GM18868 (cell line): ENCODE measurements at regions not wholly inside any gene's neighbourhood (a gene's known extent, or its start where the extent isn't known, plus 50 kb on each side); places are given as distances from the start of the nearest gene placed in this dataset.
"Not testable (repeated sequence)": the region's sequence is repeated elsewhere in the genome, so short reads cannot be mapped to it uniquely, and the experiment has no call there.

ENCODE experiments used
- ATAC-seq: cut with Tn5 transposase; IDR thresholded peaks from one replicate; pipeline ENCODE4 v1.9.1; 2021; ENCODE audit warnings: mild to moderate bottlenecking, moderate library complexity; ENCODE audit not compliant: unreplicated experiment

DNA sequence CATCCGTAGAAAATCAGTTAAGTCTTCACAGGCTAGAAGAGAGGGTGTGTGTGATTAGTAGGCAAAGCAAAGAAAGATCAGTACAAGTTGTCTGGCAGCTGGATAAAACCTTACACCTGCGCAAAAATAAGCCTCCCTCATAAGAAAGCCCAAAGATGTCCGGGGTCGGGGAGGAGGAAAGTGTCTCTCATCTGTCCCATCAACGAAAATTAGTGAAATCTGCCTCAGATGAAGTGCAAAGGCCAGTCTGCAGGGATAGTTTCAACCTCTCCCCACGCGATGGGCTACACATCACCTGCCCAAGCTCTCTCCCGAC, 333.9 kb downstream of the SRGAP2C start:
- ATAC-seq = no peak

DNA sequence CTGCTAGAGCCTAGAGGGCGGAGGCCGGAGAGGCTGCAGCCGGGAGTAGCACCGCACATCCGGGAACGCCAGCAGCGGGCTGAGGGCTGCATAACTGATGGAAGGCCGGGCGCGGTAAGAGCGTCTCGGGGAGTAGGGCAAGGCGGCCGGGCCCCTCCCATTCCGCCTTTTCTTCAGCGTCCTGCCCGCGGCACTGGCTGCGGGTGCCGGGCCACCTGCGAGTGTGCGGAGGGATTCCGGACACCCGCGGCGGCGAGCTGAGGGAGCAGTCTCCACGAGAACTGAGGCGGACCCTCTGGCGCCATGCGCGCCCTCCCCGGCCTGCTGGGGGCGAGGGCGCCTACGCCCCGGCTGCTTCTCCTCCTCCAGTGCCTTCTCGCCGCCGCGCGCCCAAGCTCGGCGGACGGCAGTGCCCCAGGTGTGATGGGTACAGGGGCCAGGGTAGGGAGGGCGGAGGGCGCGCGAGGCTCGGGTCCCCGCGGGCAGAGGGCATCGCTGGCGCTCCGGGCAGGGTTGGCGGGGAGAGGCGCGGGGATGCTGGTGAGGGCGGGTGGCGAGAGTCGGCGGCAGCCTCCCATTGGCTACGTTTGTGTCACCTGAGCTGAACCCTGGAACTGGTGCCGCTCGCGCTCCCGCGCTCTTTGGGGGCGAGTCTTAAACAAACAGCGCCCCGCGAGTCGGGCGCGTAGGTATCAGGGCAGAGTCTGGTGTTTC, 334.4 kb downstream of the SRGAP2C start:
- ATAC-seq = no peak

DNA sequence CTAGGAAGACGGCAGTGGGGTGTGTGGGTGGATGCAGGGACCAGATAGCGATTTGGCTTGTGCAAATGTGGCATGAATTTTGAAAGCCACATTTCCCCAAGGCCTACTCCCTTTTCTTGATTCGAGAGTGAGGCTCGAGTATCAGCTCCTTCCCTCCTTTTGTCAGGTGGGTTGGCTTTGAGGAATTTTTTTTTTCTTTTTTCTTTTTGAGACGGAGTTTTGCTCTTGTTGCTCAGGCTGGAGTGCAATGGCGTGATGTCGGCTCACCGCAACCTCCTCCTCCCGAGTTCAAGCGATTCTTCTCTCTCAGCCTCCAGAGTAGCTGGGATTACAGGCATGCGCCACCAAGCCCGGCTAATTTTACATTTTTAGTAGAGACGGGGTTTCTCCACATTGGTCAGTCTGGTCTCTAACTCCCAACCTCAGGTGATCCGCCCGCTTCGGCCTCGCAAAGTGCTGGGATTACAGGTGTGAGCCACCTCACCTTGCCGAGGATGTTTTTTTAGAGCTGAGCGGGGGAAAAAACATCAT, 335.0 kb downstream of the SRGAP2C start:
- ATAC-seq = not testable (repeated sequence)

DNA sequence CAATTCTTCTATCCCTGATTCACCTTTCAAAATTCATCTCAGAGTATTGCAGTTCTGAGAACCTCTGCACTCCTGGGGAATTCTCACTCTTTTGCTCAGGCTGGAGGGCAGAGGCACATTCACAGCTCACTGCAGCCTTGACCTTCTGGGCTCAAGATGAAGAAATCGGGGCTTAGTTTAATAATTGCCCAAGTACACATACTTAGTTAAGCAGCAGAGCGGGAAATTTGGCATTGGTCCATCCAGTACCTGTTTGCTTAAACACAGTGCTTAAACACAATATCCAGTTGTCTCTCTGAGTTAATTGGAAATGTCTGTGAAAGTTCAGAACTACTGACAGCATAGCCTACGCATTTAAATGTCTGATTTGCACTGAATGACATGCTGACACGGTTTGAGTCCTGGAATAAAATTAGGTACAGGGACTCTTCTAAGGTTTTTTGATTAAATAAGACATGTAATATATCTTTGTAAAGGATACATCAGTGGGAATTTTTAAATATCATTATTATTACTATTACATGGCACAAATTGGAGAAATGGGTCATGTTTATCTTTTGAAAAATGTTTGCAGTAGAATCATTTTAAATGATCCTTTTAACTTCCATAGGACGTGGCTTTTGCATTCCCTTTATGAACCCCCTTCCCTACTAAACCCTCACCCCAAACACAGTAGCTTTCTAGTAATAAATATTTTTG, 337.4 kb downstream of the SRGAP2C start:
- no peak for ATAC-seq

DNA sequence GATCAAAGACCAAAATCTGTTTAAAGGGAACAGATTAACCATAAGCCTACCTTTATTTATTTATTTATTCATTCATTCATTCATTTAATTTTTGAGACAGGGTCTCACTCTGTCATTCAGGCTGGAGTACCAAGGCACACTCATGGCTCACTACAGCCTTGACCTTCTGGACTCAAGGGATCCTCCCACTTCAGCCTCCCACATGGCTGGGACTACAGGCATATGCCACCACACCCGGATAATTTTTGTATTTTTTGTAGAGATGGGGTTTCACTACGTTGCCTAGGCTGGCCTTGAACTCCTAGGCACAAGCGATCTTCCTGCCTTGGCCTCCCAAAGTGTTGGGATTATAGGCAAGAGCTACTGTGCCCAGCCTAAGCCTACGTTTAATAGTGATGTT, 338.3 kb downstream of the SRGAP2C start:
- ATAC-seq = not testable (repeated sequence)

DNA sequence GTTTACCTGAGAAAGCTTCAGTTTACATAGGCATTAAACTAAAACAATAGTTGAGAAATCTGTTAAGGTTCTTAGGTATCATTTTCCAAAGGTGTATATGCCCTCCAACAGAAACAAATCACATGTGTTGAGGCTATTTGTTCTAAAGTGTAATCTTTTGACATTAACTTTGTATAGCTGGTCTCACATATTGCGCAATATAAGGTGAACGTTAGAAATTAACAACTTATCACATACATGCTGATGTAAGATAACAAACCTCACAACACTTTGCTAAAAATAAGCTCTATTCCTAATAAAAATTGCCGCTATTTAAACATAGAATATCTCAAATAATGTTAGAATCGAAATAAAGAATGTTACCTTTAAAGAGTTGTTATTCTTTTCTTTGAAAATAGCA, 340.6 kb downstream of the SRGAP2C start:
- ATAC-seq = no peak

DNA sequence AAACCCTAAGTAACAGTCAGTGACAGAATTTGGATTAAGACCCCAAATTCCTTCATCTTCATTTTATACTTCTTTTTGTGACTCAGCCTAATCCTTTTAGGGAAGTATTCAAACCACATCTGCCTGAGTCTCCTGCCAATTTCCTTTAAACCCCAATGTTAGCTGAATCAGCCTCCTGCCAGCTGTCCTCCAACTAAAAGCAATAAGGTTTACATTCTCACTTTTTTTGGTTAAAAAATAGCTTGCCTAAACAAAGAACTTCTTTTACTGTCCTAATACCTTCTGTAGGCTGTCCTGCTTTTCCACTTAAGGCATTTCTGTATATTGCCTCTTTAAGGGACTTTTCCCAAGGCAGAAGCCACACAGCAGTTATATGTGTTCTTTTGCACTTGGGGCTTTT, 344.2 kb downstream of the SRGAP2C start:
- not testable (repeated sequence) for ATAC-seq

DNA sequence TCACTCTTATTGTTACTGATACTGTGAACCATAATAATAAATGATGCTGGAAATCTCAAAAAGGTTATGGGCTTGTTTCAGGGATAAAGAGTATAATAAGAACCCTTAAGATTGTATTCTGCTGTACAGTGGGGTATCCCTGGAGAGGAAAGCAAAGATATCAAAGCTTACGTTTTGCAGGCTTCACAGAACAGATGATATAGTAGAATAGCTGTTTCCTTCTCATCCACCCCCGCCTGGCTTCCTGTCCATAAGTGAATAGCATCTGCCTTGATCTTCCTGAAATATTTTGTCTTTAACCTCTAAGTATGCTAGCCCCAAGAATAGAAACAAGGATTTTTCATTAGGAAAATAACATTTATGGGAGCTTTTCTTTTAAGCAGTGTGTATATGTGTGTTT, 345.3 kb downstream of the SRGAP2C start:
- not testable (repeated sequence) for ATAC-seq

DNA sequence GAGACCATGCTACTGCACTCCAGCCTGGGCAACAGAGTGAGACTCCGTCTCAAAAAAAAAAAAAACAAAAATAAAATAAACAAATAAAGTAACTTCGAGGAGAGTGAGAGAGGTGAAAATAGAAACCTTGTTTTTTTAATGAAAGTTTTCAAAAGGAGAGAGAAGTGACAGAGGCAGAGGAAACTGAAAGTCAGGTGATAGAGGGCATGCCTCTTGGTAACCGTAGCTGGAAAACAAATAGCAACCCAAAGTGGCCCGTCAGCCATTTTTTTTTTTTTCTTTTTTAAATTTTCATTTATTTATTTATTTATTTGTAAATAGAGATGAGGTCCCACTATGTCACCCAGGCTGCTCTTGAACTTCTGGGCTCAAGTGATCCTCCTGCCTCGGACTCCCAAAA, 347.0 kb downstream of the SRGAP2C start:
- not testable (repeated sequence) for ATAC-seq

DNA sequence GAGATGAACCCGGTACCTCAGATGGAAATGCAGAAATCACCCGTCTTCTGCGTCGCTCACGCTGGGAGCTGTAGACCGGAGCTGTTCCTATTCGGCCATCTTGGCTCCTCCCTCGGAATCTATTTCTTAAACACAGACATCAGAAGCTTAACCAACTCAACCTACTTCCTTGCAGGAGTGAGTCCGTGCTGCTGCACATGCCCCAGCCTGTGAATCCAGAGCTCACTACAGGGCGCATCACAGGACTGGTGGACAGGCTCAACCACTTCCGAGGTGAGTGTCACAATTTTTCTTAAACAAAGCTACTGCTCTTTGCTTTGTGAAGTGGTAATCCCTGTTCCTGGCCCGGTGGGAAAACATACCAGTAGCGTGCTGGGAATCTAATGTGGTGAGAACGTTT, 353.4 kb downstream of the SRGAP2C start:
- not testable (repeated sequence) for ATAC-seq

DNA sequence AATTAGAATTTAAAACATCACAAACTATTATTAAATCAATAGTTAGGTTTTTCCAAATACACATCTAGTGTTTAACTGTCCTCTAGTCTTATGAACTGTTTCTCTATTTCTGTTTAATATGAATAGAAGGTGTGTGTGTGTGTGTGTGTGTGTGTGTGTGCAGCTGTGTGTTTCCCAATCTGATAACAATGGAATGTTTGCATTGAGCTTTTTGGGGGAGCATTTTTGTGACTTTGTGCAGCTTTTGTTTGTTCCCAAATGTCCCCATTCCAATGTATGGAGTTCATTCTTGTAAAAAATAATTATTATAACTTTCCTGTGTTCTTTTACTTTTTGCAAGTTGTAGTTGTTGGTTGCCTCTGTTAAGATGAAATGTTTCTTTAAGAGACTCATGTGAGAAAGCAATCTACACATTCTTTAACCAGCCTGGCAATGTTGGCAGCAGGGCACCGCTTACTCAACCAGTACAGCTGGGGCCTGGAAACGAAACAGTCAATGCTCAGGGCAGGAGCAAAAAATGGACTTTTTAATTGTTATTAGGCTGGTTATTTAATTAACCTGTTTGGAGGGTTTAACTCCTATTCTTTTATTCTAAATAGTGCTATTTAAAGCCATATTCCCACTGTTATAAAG, 354.3 kb downstream of the SRGAP2C start:
- no peak for ATAC-seq

DNA sequence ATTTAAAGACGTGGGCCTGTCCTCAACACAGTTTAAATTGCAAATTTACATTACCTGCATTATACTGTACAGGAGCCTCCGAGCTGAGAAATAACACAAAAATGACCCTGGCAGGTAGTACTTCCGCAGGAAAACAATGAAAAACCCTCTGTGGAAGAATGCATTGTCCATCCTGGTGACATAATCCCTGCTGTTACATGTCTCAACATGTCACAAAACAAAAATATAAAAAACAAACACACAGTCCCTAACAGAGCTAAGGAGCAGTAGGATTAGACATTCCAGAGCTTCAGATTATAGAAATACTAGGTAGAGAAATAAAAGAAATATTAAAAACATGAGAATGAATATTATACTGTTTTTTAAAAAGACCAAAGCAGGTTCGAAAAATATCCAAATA, 359.2 kb downstream of the SRGAP2C start:
- ATAC-seq = not testable (repeated sequence)

DNA sequence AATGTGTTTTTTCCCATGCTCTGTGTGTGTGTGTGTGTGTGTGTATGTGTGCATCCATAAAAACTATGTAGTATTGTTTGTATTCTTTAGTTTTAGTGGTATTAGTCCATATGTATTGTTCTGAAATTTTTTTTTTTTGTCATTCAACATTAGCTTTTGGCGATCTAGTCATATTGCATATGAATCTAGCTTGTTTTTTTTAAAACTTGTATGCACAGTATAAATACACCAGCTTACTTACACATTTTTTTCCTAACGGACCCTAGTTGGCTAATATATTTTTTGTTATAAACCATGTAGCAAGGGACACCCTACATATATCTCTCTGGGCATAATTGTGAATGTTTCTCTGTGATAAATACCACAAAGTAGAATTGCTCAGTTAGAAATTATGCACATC, 359.7 kb downstream of the SRGAP2C start:
- no peak for ATAC-seq

DNA sequence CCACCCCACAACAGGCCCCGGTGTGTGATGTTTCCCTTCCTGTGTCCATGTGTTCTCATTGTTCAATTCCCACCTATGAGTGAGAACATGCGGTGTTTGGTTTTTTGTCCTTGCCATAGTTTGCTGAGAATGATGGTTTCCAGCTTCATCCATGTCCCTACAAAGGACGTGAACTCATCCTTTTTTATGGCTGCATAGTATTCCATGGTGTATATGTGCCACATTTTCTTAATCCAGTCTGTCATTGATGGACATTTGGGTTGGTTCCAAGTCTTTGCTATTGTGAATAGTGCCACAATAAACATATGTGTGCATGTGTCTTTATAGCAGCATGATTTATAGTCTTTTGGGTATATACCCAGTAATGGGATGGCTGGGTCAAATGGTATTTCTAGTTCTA, 361.1 kb downstream of the SRGAP2C start:
- not testable (repeated sequence) for ATAC-seq

DNA sequence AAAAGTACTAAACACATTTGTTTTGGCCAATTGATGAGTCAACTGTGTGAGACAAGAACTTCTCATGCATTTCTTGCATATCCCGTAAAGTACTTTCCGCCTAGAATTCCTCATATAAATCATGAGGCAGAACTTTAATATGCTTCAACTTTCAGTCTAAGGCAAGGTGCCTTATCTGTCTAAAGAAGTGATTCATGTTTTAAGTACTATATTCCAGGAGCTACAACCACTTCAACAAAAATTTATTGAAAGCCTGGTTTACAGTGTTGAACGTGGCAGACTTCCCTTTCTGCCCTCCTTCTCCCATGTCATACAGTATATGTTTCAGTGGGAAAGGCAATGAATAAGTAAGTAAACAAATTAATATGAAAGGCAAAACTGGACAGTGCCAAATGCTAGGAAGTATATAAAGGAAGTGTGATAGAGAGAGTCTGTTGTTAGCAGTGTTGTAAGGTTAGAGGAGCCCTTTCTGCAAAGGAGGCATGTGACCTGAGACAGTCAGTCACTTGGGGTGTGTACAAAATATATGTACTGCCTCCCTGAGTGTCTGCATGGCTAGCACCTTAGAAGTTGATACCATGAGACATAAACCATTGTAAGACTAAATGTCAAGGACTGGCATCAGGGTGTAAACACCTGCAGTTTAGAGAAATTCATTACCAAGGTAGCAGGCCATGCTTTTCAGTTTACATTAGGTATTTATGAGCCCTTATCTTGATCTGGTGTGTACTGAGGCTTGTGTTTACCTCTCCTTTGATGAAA, 362.2 kb downstream of the SRGAP2C start:
- no peak for ATAC-seq

DNA sequence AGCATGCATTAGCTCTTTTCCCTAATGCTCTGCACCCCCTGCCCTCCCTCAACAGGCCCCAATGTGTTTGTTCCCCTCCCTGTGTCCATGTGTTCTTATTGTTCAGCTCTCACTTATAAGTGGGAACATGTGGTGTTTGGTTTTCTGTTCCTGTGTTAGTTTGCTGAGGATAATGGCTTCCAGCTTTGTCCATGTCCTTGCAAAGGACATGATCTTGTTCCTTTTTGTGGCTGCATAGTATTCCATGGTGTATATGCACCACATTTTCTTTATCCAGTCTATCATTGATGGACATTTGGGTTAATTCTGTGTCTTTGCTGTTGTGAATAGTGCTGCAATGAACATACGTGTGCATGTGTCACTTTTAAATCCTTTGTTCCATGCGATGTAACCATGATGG, 363.0 kb downstream of the SRGAP2C start:
- ATAC-seq = not testable (repeated sequence)

DNA sequence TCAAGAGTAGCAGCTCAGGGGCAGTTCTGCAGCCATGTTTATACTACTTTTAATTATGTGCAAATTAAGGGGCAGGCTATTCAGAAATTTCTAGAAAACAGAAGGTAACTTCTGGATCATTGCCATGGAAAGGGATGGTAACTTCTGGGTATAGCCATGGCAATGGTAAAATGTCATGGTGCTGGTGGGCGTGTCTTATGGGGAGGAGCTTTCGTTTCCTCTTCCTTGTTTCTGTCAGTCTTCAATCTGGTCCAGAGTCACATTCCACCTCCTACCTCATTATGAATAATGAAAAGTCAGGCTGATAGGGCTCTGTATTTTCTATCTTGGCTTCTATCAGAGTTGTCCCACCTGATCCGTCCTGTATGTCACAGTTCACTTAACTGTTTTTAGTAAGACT, 366.0 kb downstream of the SRGAP2C start:
- ATAC-seq = not testable (repeated sequence)

DNA sequence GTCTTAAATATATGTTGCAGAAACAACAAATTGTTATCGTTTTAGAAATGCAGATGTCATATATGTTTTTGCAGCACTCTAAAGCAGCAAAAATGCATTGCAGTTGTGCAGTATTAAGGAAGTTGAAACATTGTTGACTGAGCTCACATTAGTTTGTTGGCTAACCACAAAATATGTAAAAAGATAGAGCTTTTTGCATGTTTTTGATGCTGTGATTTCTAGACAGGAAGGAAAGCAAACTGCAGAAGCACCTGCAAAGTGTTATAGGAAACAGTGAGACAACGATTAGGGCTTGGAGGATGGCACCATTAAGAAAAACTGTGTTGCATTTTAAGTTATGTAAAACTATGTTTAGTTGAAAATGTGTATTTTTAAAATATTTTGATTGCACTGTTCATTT, 366.7 kb downstream of the SRGAP2C start:
- ATAC-seq = not testable (repeated sequence)

DNA sequence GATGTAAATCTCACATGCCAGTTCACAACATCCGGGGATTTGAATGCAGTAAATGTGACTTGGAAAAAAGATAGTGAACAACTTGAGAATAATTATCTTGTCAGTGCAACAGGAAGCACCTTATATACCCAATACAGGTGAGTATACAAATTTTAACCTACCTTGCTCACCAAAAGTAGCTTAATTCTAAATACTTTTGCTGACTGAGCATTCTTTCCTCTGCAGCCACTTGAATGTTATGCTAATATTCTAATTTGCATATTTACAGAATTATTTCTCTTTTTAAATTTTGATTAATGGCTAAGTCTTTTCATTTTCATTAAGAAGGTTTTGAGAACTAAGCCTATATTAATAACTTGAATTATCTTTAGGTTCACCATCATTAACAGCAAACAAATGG, 371.8 kb downstream of the SRGAP2C start:
- ATAC-seq = not testable (repeated sequence)

DNA sequence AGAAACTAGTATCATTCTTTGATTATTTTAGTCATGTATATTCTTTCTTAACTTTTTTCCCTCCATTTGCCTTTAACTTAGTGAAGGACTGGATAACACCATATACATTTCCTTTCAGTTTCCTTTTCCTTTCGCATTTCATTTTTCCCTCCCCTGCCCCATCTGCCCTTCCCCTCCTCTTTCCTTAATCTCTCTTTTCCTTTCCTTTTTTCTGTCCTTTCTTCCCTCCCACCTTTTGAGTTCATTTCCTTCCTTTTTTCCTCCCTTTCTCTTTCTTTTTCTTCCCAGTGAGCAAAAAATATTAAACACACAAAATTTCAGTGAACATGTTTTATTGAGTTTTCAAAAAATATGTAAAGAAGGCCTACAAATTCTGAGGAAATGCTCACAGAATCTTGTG, 373.3 kb downstream of the SRGAP2C start:
- not testable (repeated sequence) for ATAC-seq

DNA sequence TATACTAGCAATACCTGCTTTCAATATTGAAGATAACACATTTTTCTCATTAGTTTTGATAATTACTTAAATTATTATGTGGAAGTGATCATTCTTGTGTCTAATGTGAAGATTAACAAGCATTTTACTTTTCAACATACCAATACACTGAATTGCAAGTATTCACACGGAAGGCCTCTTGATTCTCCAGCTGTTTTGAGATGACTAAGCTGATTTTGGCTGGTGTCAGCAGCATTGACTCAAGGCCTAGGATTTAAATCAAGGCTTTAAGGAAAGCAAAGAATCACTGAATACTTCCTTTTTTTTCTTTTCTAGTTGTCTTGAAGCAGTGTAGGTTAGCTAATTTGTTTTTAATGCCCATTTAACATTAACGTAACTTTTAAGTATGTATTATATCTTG, 373.7 kb downstream of the SRGAP2C start:
- ATAC-seq = no peak
